ENCODE measurements at regions not wholly inside any gene's neighbourhood (a gene's known extent, or its start where the extent isn't known, plus 50 kb on each side); places are given as distances from the start of the nearest gene placed in this dataset.
"Not testable (repeated sequence)": the region's sequence is repeated elsewhere in the genome, so short reads cannot be mapped to it uniquely, and the experiment has no call there.

- H3K9me3 Mint-ChIP-seq; DNase-seq; intact Hi-C loops (cut with micrococcal nuclease); H3K36me3 Mint-ChIP-seq; H3K27me3 ChIP-seq (ENCODE audit: control insufficient read depth in 2 of 2, insufficient read depth in 2 of 2, low read length in 2 of 2); H2AFZ ChIP-seq (ENCODE audit: insufficient read depth, low read depth, low read length, poor library complexity, severe bottlenecking); H4K20me1 ChIP-seq (ENCODE audit: insufficient read depth, low read length); H3K9me3 ChIP-seq (replicated peaks in 1 of 2; ENCODE audit: control insufficient read depth in 1 of 2, insufficient read depth in 1 of 2, low read length in 2 of 2); H3K4me2 ChIP-seq (replicated peaks; ENCODE audit: extremely low read depth, low read length, poor library complexity, severe bottlenecking); H3K36me3 ChIP-seq (replicated peaks in 1 of 2; ENCODE audit: control insufficient read depth in 1 of 2, insufficient read depth in 2 of 2, low read length in 2 of 2); H3K4me3 ChIP-seq (replicated peaks in 1 of 3; ENCODE audit: low read depth in 2 of 3, low read length in 3 of 3); H3K4me1 ChIP-seq (ENCODE audit: control insufficient read depth in 1 of 2, insufficient read depth in 2 of 2, low read length in 2 of 2); H3K27ac ChIP-seq (ENCODE audit: low read depth in 1 of 2, low read length in 2 of 2); H3K9ac ChIP-seq (ENCODE audit: insufficient read depth, low read length, poor library complexity, severe bottlenecking); H3K4me3 Mint-ChIP-seq; H3K27ac Mint-ChIP-seq; H3K79me2 ChIP-seq (ENCODE audit: insufficient read depth, low read length); H3K4me1 Mint-ChIP-seq; H3K27me3 Mint-ChIP-seq (ENCODE audit: low read depth in 3 of 3): not testable (repeated sequence)
- 73% methylated on average over 3 of the region's 6 CpGs for WGBS (ENCODE audit: insufficient coverage)
Observed at GRCh38 chr4:118494437-118494836, 141.6 kb upstream of the PRSS12 start.

GRCh38 chr4:118502967-118503366 is 150.2 kb upstream of the PRSS12 start:
- H3K4me1 Mint-ChIP-seq; H3K27me3 ChIP-seq (ENCODE audit: control insufficient read depth in 2 of 2, insufficient read depth in 2 of 2, low read length in 2 of 2); H3K36me3 ChIP-seq (replicated peaks in 1 of 2; ENCODE audit: control insufficient read depth in 1 of 2, insufficient read depth in 2 of 2, low read length in 2 of 2); H3K27me3 Mint-ChIP-seq (ENCODE audit: low read depth in 3 of 3); intact Hi-C loops (cut with micrococcal nuclease); H3K79me2 ChIP-seq (ENCODE audit: insufficient read depth, low read length); H3K4me2 ChIP-seq (replicated peaks; ENCODE audit: extremely low read depth, low read length, poor library complexity, severe bottlenecking); H3K4me3 Mint-ChIP-seq; H3K27ac Mint-ChIP-seq; H3K9me3 Mint-ChIP-seq; H2AFZ ChIP-seq (ENCODE audit: insufficient read depth, low read depth, low read length, poor library complexity, severe bottlenecking); H3K4me3 ChIP-seq (replicated peaks in 1 of 3; ENCODE audit: low read depth in 2 of 3, low read length in 3 of 3); H3K27ac ChIP-seq (ENCODE audit: low read depth in 1 of 2, low read length in 2 of 2); H3K9ac ChIP-seq (ENCODE audit: insufficient read depth, low read length, poor library complexity, severe bottlenecking); H4K20me1 ChIP-seq (ENCODE audit: insufficient read depth, low read length); DNase-seq; H3K9me3 ChIP-seq (replicated peaks in 1 of 2; ENCODE audit: control insufficient read depth in 1 of 2, insufficient read depth in 1 of 2, low read length in 2 of 2); H3K4me1 ChIP-seq (ENCODE audit: control insufficient read depth in 1 of 2, insufficient read depth in 2 of 2, low read length in 2 of 2); H3K36me3 Mint-ChIP-seq: not testable (repeated sequence)
- no CpG with 5 or more reads among the region's 5 CpGs for WGBS (ENCODE audit: insufficient coverage)

GRCh38 chr4:118504927-118505326 is 152.1 kb upstream of the PRSS12 start:
- H3K4me3 Mint-ChIP-seq; intact Hi-C loops (cut with micrococcal nuclease); H3K4me1 ChIP-seq (ENCODE audit: control insufficient read depth in 1 of 2, insufficient read depth in 2 of 2, low read length in 2 of 2); H3K4me3 ChIP-seq (replicated peaks in 1 of 3; ENCODE audit: low read depth in 2 of 3, low read length in 3 of 3); H3K27me3 ChIP-seq (ENCODE audit: control insufficient read depth in 2 of 2, insufficient read depth in 2 of 2, low read length in 2 of 2); H2AFZ ChIP-seq (ENCODE audit: insufficient read depth, low read depth, low read length, poor library complexity, severe bottlenecking); H3K27ac ChIP-seq (ENCODE audit: low read depth in 1 of 2, low read length in 2 of 2); H4K20me1 ChIP-seq (ENCODE audit: insufficient read depth, low read length); H3K9me3 Mint-ChIP-seq; DNase-seq; H3K79me2 ChIP-seq (ENCODE audit: insufficient read depth, low read length); H3K9me3 ChIP-seq (replicated peaks in 1 of 2; ENCODE audit: control insufficient read depth in 1 of 2, insufficient read depth in 1 of 2, low read length in 2 of 2); H3K4me2 ChIP-seq (replicated peaks; ENCODE audit: extremely low read depth, low read length, poor library complexity, severe bottlenecking); H3K4me1 Mint-ChIP-seq; H3K27ac Mint-ChIP-seq; H3K9ac ChIP-seq (ENCODE audit: insufficient read depth, low read length, poor library complexity, severe bottlenecking); H3K36me3 ChIP-seq (replicated peaks in 1 of 2; ENCODE audit: control insufficient read depth in 1 of 2, insufficient read depth in 2 of 2, low read length in 2 of 2); H3K36me3 Mint-ChIP-seq; H3K27me3 Mint-ChIP-seq (ENCODE audit: low read depth in 3 of 3): not testable (repeated sequence)

GRCh38 chr4:118505491-118505890 is 152.7 kb upstream of the PRSS12 start:
- H3K9me3 ChIP-seq (replicated peaks in 1 of 2; ENCODE audit: control insufficient read depth in 1 of 2, insufficient read depth in 1 of 2, low read length in 2 of 2); H3K27me3 ChIP-seq (ENCODE audit: control insufficient read depth in 2 of 2, insufficient read depth in 2 of 2, low read length in 2 of 2); H3K9ac ChIP-seq (ENCODE audit: insufficient read depth, low read length, poor library complexity, severe bottlenecking); H4K20me1 ChIP-seq (ENCODE audit: insufficient read depth, low read length); H3K27ac Mint-ChIP-seq; H3K27ac ChIP-seq (ENCODE audit: low read depth in 1 of 2, low read length in 2 of 2); H3K4me2 ChIP-seq (replicated peaks; ENCODE audit: extremely low read depth, low read length, poor library complexity, severe bottlenecking); H3K79me2 ChIP-seq (ENCODE audit: insufficient read depth, low read length); intact Hi-C loops (cut with micrococcal nuclease); DNase-seq; H3K9me3 Mint-ChIP-seq; H3K36me3 Mint-ChIP-seq; H3K27me3 Mint-ChIP-seq (ENCODE audit: low read depth in 3 of 3); H3K36me3 ChIP-seq (replicated peaks in 1 of 2; ENCODE audit: control insufficient read depth in 1 of 2, insufficient read depth in 2 of 2, low read length in 2 of 2); H2AFZ ChIP-seq (ENCODE audit: insufficient read depth, low read depth, low read length, poor library complexity, severe bottlenecking); H3K4me1 Mint-ChIP-seq; H3K4me3 ChIP-seq (replicated peaks in 1 of 3; ENCODE audit: low read depth in 2 of 3, low read length in 3 of 3); H3K4me1 ChIP-seq (ENCODE audit: control insufficient read depth in 1 of 2, insufficient read depth in 2 of 2, low read length in 2 of 2); H3K4me3 Mint-ChIP-seq: not testable (repeated sequence)
- WGBS (ENCODE audit: insufficient coverage): no CpG with 5 or more reads among the region's 3 CpGs

DNA sequence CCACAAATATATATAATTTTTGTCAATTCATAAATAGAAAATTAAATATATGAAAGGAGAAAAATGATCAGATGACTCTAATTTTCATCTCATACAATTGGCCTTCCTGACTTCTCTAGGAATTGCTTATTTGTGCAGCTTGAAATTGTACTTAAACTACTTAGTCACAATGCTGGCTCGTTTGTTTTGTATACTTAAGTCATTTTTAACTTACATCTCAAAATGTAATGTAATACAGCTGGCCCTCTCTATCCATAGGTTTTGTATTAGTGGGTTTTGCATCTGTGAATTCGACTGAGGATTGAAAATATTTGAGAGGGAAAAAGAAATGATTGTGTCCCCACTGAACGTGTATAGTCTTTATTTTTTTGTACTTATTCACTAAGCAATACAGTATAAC is 160.1 kb upstream of the PRSS12 start:
- H3K4me3 ChIP-seq (replicated peaks in 1 of 3; ENCODE audit: low read depth in 2 of 3, low read length in 3 of 3); DNase-seq; H3K4me1 Mint-ChIP-seq; H3K4me3 Mint-ChIP-seq; H3K4me2 ChIP-seq (replicated peaks; ENCODE audit: extremely low read depth, low read length, poor library complexity, severe bottlenecking); H3K27me3 Mint-ChIP-seq (ENCODE audit: low read depth in 3 of 3); H4K20me1 ChIP-seq (ENCODE audit: insufficient read depth, low read length); H3K27me3 ChIP-seq (ENCODE audit: control insufficient read depth in 2 of 2, insufficient read depth in 2 of 2, low read length in 2 of 2); H3K36me3 Mint-ChIP-seq; H3K9ac ChIP-seq (ENCODE audit: insufficient read depth, low read length, poor library complexity, severe bottlenecking); H2AFZ ChIP-seq (ENCODE audit: insufficient read depth, low read depth, low read length, poor library complexity, severe bottlenecking); H3K27ac ChIP-seq (ENCODE audit: low read depth in 1 of 2, low read length in 2 of 2); H3K9me3 ChIP-seq (replicated peaks in 1 of 2; ENCODE audit: control insufficient read depth in 1 of 2, insufficient read depth in 1 of 2, low read length in 2 of 2); H3K79me2 ChIP-seq (ENCODE audit: insufficient read depth, low read length); H3K36me3 ChIP-seq (replicated peaks in 1 of 2; ENCODE audit: control insufficient read depth in 1 of 2, insufficient read depth in 2 of 2, low read length in 2 of 2); H3K4me1 ChIP-seq (ENCODE audit: control insufficient read depth in 1 of 2, insufficient read depth in 2 of 2, low read length in 2 of 2); H3K27ac Mint-ChIP-seq; intact Hi-C loops (cut with micrococcal nuclease); H3K9me3 Mint-ChIP-seq: not testable (repeated sequence)
- no CpG with 5 or more reads among the region's 3 CpGs for WGBS (ENCODE audit: insufficient coverage)
